HG02885 (cell line): ENCODE measurements at regions not wholly inside any gene's neighbourhood (a gene's known extent, or its start where the extent isn't known, plus 50 kb on each side); places are given as distances from the start of the nearest gene placed in this dataset.
A peak's percentile ranks its signal among the peaks of the same experiment; 100 is the strongest.

Source experiments
- ATAC-seq: cut with Tn5 transposase; IDR thresholded peaks from one replicate; pipeline ENCODE4 v1.9.1; 2021; ENCODE audit warnings: mild to moderate bottlenecking; ENCODE audit not compliant: unreplicated experiment, poor library complexity

DNA sequence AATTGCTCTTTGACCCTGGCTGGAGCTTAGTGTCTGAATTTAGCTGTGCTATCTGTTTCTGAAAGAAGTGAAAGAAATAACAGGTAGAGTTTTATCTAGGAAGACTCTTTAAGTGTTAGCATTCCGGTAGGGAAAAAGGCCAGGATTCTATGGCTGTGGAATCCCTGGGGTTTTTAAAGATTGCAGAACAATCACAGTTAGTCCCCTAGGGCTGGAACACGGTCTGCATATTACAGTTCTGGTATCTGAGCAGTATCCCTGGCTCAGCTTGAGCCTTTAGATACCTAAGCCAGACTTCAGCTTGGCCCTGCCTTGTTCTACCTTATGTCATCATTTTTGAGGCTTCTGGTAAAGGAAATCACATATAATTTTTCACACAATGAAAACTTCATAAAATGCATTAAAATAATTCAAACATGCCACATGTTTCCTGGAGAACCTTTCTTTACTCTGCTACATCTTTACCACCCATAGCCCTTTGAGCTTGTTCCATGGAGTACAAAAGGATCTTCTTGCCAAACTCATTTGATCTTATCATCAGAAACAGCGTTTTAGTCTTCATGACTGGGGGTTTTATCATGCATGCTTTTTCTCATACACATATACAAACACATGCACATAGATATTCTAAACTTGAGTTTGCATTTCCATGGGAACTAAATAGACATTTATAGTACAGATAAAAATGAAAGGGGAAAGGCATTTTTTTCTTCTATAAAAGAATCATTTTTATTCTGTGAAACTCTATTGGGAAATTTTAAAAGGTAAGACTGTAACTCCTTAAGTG, 410.8 kb downstream of the CETN3 start:
- no peak for ATAC-seq

DNA sequence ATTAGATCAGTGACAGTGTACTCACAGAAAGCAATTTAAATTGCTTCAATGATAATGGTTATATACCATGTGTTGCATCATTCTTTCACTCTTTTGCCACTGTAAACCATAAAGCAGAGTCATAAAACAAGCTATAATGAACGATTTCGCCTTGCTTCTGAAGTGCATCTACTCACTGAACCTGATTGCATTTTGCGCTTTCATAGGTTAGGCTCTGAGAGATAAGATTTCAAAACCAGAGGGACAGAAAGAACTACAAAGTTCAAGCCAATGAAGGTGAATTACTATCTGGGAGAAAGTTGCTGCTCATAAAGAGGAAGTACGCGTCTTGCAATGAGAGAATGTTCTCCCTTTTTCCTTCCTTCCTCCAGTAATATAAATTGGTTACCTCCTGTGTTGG, 412.7 kb downstream of the CETN3 start:
- no peak for ATAC-seq

DNA sequence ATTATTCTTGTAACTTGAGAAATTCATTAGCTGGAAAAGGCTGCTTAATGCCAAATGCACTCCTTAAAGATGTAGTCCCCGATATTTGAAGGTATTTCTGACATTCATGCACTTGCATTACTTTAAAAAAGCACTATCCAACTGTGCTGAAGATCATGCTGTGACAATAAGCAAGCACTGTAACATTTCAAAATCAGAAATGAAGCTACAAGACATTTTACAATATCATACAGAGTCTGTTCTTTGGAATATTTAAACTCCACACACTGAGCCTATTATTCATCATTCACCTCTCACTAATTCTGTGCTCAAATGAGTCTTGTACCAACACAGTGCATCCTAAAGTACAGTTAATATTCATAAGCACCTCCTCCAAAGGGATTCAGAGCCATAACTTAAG, 413.2 kb downstream of the CETN3 start:
- no peak for ATAC-seq

DNA sequence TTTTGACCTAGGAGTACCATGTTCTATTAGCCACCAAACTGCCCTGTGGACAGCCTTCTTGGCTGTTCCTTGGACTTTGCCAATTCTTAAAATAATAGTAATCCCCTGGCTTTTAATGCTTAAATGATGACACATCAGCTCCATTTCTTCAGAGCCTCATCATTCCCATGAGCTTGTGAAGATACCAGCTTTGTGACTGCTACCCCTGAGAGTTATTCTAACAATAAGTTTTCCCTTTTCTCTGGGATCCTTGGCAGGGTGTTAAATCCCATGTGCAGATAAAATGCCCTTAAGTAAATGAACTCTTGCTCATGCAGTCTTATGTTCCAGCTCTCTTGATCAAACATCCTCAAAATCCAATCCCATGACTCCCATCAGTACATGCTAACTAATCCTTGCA, 415.3 kb downstream of the CETN3 start:
- no peak for ATAC-seq

DNA sequence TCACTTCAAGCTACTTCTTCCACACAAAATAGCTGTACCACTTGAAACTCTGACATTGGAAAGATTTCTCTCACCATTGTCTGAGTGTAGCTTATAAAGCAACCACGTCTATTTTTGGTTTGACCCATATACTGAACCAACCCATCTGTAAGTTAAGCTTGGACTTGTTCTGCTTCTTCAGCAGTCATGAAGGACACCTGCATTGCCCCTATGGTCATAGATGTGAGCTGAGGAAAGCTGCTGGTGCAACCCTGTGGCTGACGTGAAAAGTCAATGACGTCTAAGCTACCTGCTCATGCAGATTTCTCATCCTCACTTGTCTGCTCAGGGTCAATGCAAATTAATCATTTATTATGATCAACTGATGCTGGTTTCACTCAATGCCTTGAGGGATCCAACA, 417.4 kb downstream of the CETN3 start:
- no peak for ATAC-seq

DNA sequence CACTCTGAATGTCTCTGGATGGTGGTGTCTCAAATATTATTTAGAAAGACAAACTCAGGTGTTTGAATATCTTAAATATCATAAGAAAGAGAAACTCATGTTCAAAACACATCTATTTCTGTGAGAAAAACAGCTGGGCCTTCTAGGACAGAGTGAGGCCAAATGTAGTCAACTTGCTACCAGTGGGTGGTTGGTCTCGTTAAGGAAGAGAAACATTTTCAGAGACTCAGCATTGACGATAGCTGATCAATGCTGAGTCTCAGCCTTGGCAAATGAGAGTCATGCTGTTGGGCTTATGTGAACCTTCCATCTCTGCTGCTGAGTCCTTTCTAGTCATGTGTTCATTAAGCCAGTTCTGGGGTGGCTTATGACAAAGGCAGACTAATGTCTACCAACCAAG, 418.0 kb downstream of the CETN3 start:
- ATAC-seq: peak; percentile 78

DNA sequence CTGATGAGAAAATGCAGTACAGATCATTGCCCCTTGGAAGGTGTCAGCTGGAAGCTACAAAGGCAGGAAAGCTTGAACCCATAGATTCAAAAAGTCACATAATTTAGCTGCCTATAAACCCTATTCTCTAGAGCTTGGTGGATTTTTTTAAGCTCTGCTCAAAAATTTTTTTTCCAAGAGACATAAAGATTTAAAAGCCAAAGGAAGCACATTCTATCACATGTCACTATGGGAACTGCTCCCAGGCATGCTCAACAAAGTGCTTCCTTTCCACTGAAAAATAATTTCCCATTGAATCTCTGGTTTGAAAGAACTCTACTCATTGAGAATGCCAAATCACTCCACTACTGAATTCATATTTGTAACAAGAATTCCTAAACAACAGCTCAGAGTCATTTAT, 419.8 kb downstream of the CETN3 start:
- ATAC-seq: no peak

DNA sequence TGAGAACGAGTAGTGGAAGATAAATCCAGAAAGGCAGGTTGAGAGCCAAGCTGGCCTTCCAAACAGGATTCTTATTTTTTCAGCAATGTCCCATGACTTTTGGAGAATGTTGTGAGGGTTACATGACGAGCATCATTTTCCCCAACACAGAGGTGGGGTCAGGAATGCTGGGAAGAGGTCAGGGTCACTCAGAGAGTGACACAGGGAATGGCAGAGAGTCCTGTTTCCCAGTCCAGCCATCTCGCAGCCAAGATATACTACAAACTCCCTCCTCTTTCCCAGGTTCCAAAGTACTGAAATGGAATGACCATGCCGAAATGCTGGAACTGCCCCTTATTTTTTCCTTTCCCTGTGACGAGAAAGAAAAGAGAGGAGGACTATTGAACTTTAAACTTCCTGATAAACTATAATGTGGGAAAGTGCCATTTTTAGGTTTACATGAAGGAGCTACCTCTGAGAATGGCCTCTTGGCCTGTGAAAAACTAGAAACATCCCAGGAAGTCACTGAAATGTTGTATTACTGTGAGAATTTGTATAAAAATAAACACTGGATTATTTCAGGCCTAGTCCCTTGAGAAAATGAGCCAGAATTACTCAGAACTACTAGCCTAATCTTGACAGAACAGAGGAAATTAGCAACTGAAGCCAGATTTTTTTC, 420.4 kb downstream of the CETN3 start:
- ATAC-seq: no peak

DNA sequence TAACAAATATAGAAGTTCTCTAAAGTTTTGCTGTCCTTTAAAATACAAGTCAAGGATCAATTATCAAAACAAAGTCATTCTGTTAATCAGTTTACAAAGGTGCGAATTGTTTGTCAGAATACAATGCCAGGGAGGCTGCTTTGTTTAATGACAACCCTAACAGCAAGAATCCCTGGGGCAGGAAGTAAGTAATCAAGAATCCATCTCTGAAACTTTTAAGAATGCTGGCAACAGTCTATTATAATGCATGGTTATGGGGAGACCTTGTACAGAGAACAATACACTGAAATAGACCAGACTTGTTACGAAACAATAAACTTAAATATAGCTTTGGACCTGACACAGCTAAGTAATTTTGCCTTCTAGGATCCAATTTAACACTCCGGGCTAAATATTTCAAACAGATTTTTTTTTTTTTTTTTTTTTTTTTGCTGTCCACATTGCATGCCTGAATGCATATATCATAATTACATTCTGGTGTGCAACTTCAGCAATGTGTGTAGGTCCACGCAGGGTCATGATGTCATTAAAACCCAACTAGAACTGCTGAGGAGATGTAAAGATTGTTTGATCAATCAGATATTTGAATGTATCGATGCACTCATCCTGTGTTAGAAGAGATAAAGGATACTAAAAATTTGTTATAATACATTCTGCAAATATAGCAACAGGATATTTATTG, 421.3 kb downstream of the CETN3 start:
- no peak for ATAC-seq

DNA sequence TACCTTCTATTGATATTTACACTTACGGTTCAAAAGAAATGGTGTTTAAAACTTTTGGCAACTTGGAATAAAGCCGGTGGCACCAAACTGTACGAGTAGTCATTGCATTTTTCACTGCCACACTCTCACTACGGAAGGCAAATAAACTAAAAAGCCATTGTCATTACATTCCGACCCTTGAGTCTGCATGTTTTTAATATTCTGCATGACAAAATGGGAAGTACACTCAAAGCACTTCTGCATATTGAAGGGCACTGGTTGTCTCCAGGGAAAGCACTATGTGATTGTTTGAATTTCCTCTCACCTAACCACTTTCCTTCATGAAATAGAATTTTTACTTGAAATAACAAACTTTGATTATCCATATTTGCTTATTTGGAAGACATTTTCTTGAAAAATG, 426.3 kb downstream of the CETN3 start:
- ATAC-seq: no peak

DNA sequence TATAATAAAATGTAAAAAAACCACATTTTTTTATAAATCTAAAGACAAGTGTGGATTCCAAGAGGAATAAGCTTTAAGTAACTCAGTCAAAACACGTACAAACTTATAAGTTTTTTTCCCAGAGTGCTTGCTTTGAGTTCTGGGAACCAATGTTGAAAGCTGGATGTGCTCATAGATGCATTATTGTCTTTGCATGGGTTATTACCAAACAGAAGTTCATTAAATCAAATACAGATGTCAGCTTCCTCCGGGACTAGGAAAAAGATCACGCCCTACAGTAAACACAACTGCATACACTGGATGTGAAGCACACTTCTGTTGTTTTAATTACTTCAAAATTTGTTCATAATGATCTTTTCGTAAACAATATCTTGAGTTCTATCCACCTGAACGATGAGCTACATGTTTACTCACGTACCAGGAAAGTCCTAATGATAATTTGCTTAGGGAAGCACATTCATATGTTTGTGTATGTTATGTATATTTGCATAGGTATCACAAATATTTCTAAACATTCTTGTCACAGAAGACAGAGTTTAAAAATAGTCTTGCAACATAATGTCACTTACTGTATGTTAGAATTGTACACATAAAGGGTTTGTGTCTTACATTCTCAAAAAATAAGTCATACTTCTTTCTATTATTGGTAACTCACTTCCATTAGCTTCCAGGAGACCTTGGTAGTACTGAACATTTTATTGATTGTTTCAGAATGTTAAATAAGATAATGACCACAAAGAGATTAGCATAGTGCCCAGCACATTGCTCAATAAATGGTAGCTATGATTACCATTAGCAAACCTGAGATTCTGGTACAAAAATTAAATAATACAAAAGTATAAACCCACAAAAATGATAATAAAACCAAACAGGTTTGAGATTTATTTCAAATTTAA, 427.4 kb downstream of the CETN3 start:
- no peak for ATAC-seq

DNA sequence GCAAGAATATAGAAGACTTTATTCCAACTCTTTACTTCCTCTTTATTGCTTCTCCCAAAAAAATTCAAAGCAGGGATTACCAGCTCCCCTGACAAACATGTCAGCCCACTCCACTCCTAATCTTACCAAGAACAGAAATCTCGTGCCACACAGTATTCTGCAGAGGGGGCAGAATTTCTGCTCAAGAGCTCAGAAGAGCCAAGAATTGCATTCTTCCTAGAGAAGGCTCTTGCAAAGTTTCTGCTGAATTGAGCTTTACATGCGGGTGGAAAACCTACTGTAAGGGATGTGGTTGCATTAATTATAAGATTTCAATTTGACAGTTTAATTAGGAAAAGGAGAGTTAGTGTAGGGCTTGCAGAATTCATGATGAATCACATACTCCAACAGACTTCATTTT, 428.5 kb downstream of the CETN3 start:
- no peak for ATAC-seq

DNA sequence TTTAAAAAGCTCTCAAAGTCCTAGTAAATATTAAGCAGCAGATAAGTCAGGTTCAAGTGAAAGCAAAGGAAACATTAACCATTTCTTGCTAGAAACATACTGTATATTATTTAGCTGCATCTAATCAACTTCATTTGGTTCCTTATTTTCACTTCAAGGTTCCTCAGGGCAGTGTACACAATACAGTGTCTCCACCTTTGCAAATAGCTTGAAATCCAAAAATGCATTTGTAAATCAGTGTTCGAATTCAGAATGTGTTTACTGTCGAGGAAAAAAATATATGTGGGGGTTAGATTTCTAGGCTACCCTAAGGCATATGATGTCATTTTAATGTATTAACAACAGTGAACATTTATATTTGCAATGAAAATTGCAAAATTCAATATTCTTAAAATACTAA, 436.0 kb downstream of the CETN3 start:
- no peak for ATAC-seq

DNA sequence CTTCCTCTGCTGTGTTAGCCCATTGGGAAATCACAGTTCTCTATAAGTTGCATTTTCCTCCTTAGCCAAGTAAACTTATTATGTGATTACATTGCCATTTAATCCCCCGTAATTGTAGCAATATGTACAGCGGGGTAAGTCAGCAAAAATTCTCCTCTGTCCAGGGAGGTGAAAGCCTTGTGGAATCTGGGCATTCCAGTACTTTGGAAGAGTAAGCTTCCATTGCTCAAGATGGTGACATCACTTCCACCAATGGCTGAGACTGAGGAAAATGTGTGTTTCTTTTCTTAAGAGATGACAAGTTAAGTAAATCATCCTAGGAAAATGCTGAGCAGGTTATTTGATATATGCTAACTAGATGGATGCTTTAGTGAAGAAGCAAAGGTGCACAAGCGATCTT, 436.7 kb downstream of the CETN3 start:
- ATAC-seq: no peak

DNA sequence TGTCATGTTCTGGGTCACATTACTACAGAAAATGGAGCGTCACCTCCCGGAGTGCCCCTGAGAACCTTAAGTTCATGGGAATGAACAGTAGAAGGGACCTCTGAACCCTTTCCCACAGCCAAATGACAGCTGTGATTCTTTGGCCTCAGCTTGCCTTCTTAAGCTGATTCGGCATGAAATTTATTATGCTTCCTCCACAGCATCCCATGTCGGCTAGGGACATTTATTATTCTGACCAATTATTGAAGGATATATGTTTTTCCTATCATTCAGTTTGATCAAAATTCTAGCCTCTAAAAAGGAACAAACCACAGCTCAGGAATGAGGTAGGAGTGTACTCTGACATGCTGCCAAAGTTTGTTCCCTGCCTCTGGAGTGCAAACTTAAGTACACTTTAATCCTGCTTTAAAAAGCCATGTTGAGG, 440.6 kb downstream of the CETN3 start:
- ATAC-seq: no peak

DNA sequence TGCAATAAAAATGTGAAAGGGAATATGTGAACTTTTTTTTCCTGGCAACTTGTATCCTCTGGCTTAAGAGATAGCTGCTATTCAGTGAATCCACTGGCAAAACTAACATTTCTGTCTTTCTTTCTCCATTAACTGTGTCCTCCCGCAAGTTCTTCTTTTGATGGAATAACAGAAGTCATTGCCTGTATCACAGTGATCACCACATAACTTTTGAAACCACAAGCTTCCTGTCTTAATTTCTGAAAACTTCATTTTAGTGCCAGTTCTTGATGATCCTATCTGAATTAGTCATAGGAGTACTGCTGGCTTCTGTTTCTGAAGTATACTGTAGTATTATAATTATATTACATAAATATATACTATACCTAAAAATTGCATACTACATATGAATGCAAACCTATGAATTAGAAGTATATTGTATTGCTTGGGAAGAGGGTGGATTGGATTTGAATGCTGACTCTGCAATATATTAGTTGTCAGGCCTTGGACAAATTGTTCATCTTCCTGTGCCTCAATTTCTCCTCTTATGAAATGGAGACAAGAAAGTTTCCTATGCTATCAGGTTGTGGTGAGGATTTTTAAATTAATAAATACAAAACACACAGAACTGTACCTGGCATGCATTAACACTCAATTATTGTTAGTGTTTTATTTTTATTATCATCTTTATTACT, 441.6 kb downstream of the CETN3 start:
- ATAC-seq: no peak

DNA sequence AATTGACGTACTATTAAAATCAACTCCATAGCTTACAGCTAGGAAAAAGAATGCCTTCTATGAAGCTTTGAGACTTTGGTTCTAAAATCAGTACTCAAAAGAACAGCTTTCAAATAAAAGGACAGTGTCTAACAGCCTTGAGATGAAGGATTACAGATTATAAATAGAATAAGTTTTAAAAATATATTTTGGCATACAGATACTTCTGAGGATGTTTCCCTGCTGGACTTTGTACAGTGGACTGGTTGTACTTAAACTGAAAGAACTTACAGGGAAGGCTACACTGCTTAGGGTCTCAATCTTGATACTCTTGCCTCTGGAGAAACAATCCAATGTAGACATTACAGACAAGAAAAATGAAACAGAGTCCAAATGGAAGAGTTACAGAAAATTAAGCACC, 452.7 kb downstream of the CETN3 start:
- no peak for ATAC-seq

DNA sequence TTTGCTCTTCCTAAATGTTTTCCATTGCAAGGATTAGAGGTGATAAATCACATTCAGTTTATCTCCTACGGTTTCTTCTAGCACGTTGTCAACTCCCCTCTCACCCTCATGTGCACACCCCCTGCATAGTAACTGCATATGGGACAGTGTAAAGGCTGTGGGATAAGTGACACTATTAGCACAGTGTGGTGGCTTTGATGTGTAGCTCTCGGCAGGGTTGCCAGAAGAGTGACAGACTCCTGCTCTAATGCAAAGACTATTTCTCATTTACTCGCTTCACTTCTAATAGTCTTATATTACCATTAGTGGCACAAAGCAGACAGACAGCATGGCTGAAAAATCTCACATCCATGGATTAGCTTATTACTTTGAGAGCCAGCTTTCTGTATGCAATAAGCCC, 454.6 kb downstream of the CETN3 start:
- no peak for ATAC-seq

DNA sequence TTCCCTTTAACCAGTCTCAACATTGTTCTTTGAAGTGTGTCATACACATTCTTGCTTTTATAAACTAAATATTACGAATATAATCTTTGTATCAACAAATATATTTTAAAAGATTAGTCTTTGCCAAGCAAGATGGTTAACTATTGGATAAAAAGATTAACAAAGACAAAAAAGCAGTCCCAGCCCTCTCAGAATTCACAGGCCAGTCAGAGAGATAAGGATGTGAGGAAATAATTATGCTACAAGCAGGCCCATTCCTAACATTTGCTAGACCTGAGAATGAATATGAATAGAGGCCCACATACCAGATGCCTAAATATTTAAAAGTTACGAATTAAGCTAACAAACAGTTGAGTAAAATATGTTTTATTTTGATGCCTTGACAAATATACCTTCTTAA, 457.7 kb downstream of the CETN3 start:
- no peak for ATAC-seq

DNA sequence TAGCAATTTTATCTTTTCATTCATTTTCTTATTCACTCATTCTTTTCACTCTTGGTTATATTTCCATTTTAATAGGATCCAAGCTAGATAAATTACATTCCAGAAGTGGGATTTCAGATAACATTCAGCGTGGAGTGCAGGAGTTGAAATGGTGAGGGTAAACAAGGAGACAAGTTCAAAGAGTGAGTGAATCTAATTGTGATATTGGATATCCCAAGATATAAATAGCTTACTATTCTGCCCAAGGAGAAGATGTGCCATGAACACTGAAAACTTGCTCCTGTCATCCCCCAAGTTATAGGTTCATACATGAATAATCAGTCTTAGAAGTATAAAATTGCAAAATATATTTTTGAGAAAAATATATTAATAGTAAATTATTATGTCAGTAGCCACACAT, 459.3 kb downstream of the CETN3 start:
- ATAC-seq: no peak
